ENCODE measurements at regions not wholly inside any gene's neighbourhood (a gene's known extent, or its start where the extent isn't known, plus 50 kb on each side); places are given as distances from the start of the nearest gene placed in this dataset.

DNA sequence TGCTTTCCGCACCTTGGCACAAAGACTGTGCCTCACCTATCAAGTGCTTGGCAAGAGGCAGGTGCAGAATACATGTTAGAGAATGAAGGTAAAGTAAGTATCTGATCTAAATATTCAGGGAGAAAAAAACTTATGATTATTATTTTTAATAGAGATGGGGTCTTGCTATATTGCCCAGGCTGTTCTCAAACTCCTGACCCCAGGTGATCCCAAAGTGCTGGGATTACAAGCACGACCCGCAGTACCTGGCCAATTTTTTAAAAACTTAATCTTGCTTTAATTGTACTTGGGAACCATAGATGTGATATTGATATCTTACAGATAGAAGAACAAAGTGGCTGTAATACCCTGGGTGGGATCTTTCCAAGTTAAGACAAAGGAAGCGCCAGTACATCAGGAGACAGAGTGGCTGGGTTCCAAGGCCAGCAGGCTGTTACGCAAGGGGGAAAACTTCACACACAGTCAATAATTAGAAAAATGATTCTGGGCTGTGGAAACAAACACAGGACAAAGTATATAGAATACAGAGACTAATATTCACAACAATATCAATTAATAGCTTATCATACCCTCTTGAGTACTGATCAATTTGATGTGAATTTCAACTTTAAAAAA is 58.6 kb upstream of the ATP1A1 start (continued):
- TF ChIP-seq ZNF567 (CRISPR knock-in tag; IDR thresholded peaks at IDR 0.05; ENCODE audit: borderline replicate concordance): no peak
- TF ChIP-seq ETV5 (CRISPR knock-in tag; IDR thresholded peaks at IDR 0.05; ENCODE audit: borderline replicate concordance): peak; percentile 20; the same call in 1 of the 2 replicates
- TF ChIP-seq CBFB (CRISPR knock-in tag; IDR thresholded peaks at IDR 0.05): no peak
- TF ChIP-seq, protein P1, sequence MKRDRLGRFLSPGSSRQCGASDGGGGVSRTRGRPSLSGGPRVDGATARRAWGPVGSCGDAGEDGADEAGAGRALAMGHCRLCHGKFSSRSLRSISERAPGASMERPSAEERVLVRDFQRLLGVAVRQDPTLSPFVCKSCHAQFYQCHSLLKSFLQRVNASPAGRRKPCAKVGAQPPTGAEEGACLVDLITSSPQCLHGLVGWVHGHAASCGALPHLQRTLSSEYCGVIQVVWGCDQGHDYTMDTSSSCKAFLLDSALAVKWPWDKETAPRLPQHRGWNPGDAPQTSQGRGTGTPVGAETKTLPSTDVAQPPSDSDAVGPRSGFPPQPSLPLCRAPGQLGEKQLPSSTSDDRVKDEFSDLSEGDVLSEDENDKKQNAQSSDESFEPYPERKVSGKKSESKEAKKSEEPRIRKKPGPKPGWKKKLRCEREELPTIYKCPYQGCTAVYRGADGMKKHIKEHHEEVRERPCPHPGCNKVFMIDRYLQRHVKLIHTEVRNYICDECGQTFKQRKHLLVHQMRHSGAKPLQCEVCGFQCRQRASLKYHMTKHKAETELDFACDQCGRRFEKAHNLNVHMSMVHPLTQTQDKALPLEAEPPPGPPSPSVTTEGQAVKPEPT (CRISPR knock-in tag; IDR thresholded peaks at IDR 0.05; ENCODE audit: low read depth): no peak
- TF ChIP-seq, protein P2, sequence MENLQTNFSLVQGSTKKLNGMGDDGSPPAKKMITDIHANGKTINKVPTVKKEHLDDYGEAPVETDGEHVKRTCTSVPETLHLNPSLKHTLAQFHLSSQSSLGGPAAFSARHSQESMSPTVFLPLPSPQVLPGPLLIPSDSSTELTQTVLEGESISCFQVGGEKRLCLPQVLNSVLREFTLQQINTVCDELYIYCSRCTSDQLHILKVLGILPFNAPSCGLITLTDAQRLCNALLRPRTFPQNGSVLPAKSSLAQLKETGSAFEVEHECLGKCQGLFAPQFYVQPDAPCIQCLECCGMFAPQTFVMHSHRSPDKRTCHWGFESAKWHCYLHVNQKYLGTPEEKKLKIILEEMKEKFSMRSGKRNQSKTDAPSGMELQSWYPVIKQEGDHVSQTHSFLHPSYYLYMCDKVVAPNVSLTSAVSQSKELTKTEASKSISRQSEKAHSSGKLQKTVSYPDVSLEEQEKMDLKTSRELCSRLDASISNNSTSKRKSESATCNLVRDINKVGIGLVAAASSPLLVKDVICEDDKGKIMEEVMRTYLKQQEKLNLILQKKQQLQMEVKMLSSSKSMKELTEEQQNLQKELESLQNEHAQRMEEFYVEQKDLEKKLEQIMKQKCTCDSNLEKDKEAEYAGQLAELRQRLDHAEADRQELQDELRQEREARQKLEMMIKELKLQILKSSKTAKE (CRISPR knock-in tag; IDR thresholded peaks at IDR 0.05; ENCODE audit: borderline replicate concordance): no peak
- no peak for TF ChIP-seq IRF2 (CRISPR knock-in tag; IDR thresholded peaks at IDR 0.05)
- TF ChIP-seq, protein P3, sequence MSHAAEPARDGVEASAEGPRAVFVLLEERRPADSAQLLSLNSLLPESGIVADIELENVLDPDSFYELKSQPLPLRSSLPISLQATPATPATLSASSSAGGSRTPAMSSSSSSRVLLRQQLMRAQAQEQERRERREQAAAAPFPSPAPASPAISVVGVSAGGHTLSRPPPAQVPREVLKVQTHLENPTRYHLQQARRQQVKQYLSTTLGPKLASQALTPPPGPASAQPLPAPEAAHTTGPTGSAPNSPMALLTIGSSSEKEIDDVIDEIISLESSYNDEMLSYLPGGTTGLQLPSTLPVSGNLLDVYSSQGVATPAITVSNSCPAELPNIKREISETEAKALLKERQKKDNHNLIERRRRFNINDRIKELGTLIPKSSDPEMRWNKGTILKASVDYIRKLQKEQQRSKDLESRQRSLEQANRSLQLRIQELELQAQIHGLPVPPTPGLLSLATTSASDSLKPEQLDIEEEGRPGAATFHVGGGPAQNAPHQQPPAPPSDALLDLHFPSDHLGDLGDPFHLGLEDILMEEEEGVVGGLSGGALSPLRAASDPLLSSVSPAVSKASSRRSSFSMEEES (CRISPR knock-in tag; IDR thresholded peaks at IDR 0.05): no peak
- TF ChIP-seq KDM3A (CRISPR knock-in tag; IDR thresholded peaks at IDR 0.05; ENCODE audit: low read depth): no peak
- TF ChIP-seq, protein P4, sequence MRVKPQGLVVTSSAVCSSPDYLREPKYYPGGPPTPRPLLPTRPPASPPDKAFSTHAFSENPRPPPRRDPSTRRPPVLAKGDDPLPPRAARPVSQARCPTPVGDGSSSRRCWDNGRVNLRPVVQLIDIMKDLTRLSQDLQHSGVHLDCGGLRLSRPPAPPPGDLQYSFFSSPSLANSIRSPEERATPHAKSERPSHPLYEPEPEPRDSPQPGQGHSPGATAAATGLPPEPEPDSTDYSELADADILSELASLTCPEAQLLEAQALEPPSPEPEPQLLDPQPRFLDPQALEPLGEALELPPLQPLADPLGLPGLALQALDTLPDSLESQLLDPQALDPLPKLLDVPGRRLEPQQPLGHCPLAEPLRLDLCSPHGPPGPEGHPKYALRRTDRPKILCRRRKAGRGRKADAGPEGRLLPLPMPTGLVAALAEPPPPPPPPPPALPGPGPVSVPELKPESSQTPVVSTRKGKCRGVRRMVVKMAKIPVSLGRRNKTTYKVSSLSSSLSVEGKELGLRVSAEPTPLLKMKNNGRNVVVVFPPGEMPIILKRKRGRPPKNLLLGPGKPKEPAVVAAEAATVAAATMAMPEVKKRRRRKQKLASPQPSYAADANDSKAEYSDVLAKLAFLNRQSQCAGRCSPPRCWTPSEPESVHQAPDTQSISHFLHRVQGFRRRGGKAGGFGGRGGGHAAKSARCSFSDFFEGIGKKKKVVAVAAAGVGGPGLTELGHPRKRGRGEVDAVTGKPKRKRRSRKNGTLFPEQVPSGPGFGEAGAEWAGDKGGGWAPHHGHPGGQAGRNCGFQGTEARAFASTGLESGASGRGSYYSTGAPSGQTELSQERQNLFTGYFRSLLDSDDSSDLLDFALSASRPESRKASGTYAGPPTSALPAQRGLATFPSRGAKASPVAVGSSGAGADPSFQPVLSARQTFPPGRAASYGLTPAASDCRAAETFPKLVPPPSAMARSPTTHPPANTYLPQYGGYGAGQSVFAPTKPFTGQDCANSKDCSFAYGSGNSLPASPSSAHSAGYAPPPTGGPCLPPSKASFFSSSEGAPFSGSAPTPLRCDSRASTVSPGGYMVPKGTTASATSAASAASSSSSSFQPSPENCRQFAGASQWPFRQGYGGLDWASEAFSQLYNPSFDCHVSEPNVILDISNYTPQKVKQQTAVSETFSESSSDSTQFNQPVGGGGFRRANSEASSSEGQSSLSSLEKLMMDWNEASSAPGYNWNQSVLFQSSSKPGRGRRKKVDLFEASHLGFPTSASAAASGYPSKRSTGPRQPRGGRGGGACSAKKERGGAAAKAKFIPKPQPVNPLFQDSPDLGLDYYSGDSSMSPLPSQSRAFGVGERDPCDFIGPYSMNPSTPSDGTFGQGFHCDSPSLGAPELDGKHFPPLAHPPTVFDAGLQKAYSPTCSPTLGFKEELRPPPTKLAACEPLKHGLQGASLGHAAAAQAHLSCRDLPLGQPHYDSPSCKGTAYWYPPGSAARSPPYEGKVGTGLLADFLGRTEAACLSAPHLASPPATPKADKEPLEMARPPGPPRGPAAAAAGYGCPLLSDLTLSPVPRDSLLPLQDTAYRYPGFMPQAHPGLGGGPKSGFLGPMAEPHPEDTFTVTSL (CRISPR knock-in tag; IDR thresholded peaks at IDR 0.05; ENCODE audit: borderline replicate concordance): peak; percentile 78; the same call in 1 of the 2 replicates
- TF ChIP-seq TBX2 (CRISPR knock-in tag; IDR thresholded peaks at IDR 0.05; ENCODE audit: borderline replicate concordance): peak; percentile 55; the same call in 1 of the 2 replicates
- TF ChIP-seq, protein P5, sequence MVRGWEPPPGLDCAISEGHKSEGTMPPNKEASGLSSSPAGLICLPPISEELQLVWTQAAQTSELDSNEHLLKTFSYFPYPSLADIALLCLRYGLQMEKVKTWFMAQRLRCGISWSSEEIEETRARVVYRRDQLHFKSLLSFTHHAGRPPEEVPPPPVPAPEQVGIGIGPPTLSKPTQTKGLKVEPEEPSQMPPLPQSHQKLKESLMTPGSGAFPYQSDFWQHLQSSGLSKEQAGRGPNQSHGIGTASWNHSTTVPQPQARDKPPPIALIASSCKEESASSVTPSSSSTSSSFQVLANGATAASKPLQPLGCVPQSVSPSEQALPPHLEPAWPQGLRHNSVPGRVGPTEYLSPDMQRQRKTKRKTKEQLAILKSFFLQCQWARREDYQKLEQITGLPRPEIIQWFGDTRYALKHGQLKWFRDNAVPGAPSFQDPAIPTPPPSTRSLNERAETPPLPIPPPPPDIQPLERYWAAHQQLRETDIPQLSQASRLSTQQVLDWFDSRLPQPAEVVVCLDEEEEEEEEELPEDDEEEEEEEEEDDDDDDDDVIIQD (CRISPR knock-in tag; IDR thresholded peaks at IDR 0.05; ENCODE audit: low read depth): no peak
- TF ChIP-seq, protein P6, sequence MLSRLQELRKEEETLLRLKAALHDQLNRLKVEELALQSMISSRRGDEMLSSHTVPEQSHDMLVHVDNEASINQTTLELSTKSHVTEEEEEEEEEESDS (CRISPR knock-in tag; IDR thresholded peaks at IDR 0.05; ENCODE audit: borderline replicate concordance): no peak
- no peak for TF ChIP-seq NR3C1 (CRISPR knock-in tag; IDR thresholded peaks at IDR 0.05)
- no peak for TF ChIP-seq ZFP82 (CRISPR knock-in tag; IDR thresholded peaks at IDR 0.05; ENCODE audit: borderline replicate concordance)
- TF ChIP-seq, protein P7, sequence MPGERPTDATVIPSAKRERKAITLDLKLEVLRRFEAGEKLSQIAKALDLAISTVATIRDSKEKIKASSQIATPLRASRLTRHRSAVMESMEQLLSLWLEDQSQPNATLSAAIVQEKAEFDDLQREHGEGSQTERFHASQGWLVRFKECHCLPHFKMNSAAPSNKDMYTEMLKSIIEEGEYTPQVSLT (CRISPR knock-in tag; IDR thresholded peaks at IDR 0.05; ENCODE audit: borderline replicate concordance, low read depth): no peak
- no peak for TF ChIP-seq KDM1A (CRISPR knock-in tag; IDR thresholded peaks at IDR 0.05)
